ENCODE measurements at regions not wholly inside any gene's neighbourhood (a gene's known extent, or its start where the extent isn't known, plus 50 kb on each side); places are given as distances from the start of the nearest gene placed in this dataset.
A peak's percentile ranks its signal among the peaks of the same experiment; 100 is the strongest.

- Histone ChIP-seq H3K4me3 (no peak overlapping the region), H3K27ac (no peak overlapping the region), H3K4me1 (replicated peaks in 1 of 2) (no peaks in the 10 kb centered on the region)
- no peak for ATAC-seq (replicated peaks in 6 of 8)
- WGBS, 10 experiments = 29 to 67% methylated on average over 1 of the region's 2 CpGs; no CpG with 5 or more reads in 8 of the 10 experiments
- in situ Hi-C loops (cut with MboI; ENCODE audit: low pct_unique_long_range_greater_than_20kb in 2 of 9, low sequenced_read_pairs in 9 of 9, unreplicated experiment in 9 of 9) = no loop called here
Measured at GRCh38 chrX:138534410-138534809, 177.1 kb downstream of the FGF13 start.

GRCh38 chrX:138519296-138519695 is 192.2 kb downstream of the FGF13 start:
- H3K4me3 ChIP-seq = no peak overlapping the region

GRCh38 chrX:138504273-138504672 is 207.2 kb downstream of the FGF13 start:
- in situ Hi-C loops (cut with MboI; ENCODE audit: low pct_unique_long_range_greater_than_20kb in 2 of 9, low sequenced_read_pairs in 9 of 9, unreplicated experiment in 9 of 9) = no loop called here
- peak in 1 of 8 experiments; percentile 24 for ATAC-seq (replicated peaks in 6 of 8)
- WGBS, 10 experiments = 0 to 100% (median 50%) methylated on average over 1 to 3 of the region's 3 CpGs; no CpG with 5 or more reads in 2 of the 10 experiments
- Histone ChIP-seq H3K4me3 (no peak overlapping the region), H3K4me1 (replicated peaks in 1 of 2) (no peaks in the 10 kb centered on the region), H3K27ac (no peak overlapping the region)

More at GRCh38 chrX:138519296-138519695, 192.2 kb downstream of the FGF13 start:
- peak in 6 of 8 experiments; percentile 43 to 100 (median 100) for ATAC-seq (replicated peaks in 6 of 8)
- in situ Hi-C loops (cut with MboI; ENCODE audit: low pct_unique_long_range_greater_than_20kb in 2 of 9, low sequenced_read_pairs in 9 of 9, unreplicated experiment in 9 of 9) = no loop called here
- Histone ChIP-seq H3K27ac (peak overlapping the region in 1 of 2 donors; percentile 56), H3K4me1 (replicated peaks in 1 of 2) (peaks cover 9 to 16% of the 10 kb centered on the region in 2 donors)
- WGBS, 10 experiments = 0% methylated on average over 1 to 2 of the region's 2 CpGs; no CpG with 5 or more reads in 8 of the 10 experiments

- H3K27ac ChIP-seq = no peak overlapping the region
- in situ Hi-C loops (cut with MboI; ENCODE audit: low pct_unique_long_range_greater_than_20kb in 2 of 9, low sequenced_read_pairs in 9 of 9, unreplicated experiment in 9 of 9) = no loop called here
- 38 to 93% (median 45%) methylated on average over 2 to 3 of the region's 3 CpGs; no CpG with 5 or more reads in 7 of the 10 experiments for WGBS, 10 experiments
- H3K4me1 ChIP-seq (replicated peaks in 1 of 2) = no peaks in the 10 kb centered on the region
- no peak for ATAC-seq (replicated peaks in 6 of 8)
- H3K4me3 ChIP-seq = no peak overlapping the region
Measured at GRCh38 chrX:138492371-138492770, 219.1 kb downstream of the FGF13 start.

GRCh38 chrX:138487866-138488265 is 223.7 kb downstream of the FGF13 start:
- no peak overlapping the region for H3K27ac ChIP-seq
- no peaks in the 10 kb centered on the region for H3K4me1 ChIP-seq (replicated peaks in 1 of 2)
- WGBS, 10 experiments = 58 to 96% methylated on average over 4 to 6 of the region's 6 CpGs; no CpG with 5 or more reads in 8 of the 10 experiments
- no peak for ATAC-seq (replicated peaks in 6 of 8)
- H3K4me3 ChIP-seq = no peak overlapping the region
- in situ Hi-C loops (cut with MboI; ENCODE audit: low pct_unique_long_range_greater_than_20kb in 2 of 9, low sequenced_read_pairs in 9 of 9, unreplicated experiment in 9 of 9) = no loop called here

GRCh38 chrX:138485767-138486166 is 225.8 kb downstream of the FGF13 start:
- Histone ChIP-seq H3K4me1 (replicated peaks in 1 of 2) (no peaks in the 10 kb centered on the region), H3K4me3 (no peak overlapping the region), H3K27ac (no peak overlapping the region)
- in situ Hi-C loops (cut with MboI; ENCODE audit: low pct_unique_long_range_greater_than_20kb in 2 of 9, low sequenced_read_pairs in 9 of 9, unreplicated experiment in 9 of 9) = no loop called here
- no peak for ATAC-seq (replicated peaks in 6 of 8)
- WGBS, 10 experiments = 0% methylated on average over 1 of the region's 1 CpG; no CpG with 5 or more reads in 9 of the 10 experiments

- ATAC-seq (replicated peaks in 6 of 8) = no peak
- Histone ChIP-seq H3K27ac (no peak overlapping the region), H3K4me3 (no peak overlapping the region), H3K4me1 (replicated peaks in 1 of 2) (no peaks in the 10 kb centered on the region)
- 71 to 83% methylated on average over 1 to 2 of the region's 2 CpGs; no CpG with 5 or more reads in 8 of the 10 experiments for WGBS, 10 experiments
- in situ Hi-C loops (cut with MboI; ENCODE audit: low pct_unique_long_range_greater_than_20kb in 2 of 9, low sequenced_read_pairs in 9 of 9, unreplicated experiment in 9 of 9) = no loop called here
Measured at GRCh38 chrX:138485224-138485623, 226.3 kb downstream of the FGF13 start.

- in situ Hi-C loops (cut with MboI; ENCODE audit: low pct_unique_long_range_greater_than_20kb in 2 of 9, low sequenced_read_pairs in 9 of 9, unreplicated experiment in 9 of 9) = no loop called here
- Histone ChIP-seq H3K4me3 (no peak overlapping the region), H3K4me1 (replicated peaks in 1 of 2) (no peaks in the 10 kb centered on the region), H3K27ac (no peak overlapping the region)
- ATAC-seq (replicated peaks in 6 of 8) = no peak
- WGBS, 10 experiments = 0 to 100% (median 65%) methylated on average over 1 of the region's 1 CpG; no CpG with 5 or more reads in 6 of the 10 experiments
Measured at GRCh38 chrX:138484451-138484850, 227.1 kb downstream of the FGF13 start.

- Histone ChIP-seq H3K4me1 (replicated peaks in 1 of 2) (no peaks in the 10 kb centered on the region), H3K27ac (no peak overlapping the region), H3K4me3 (no peak overlapping the region)
- WGBS, 10 experiments = 0 to 100% (median 53%) methylated on average over 1 to 2 of the region's 3 CpGs; no CpG with 5 or more reads in 6 of the 10 experiments
- no peak for ATAC-seq (replicated peaks in 6 of 8)
- in situ Hi-C loops (cut with MboI; ENCODE audit: low pct_unique_long_range_greater_than_20kb in 2 of 9, low sequenced_read_pairs in 9 of 9, unreplicated experiment in 9 of 9) = no loop called here
Measured at GRCh38 chrX:138481649-138482048, 229.9 kb downstream of the FGF13 start.

- Histone ChIP-seq H3K4me3 (no peak overlapping the region), H3K4me1 (replicated peaks in 1 of 2) (no peaks in the 10 kb centered on the region), H3K27ac (no peak overlapping the region)
- WGBS, 10 experiments = 42 to 80% (median 63%) methylated on average over 1 to 2 of the region's 4 CpGs; no CpG with 5 or more reads in 7 of the 10 experiments
- in situ Hi-C loops (cut with MboI; ENCODE audit: low pct_unique_long_range_greater_than_20kb in 2 of 9, low sequenced_read_pairs in 9 of 9, unreplicated experiment in 9 of 9) = no loop called here
- ATAC-seq (replicated peaks in 6 of 8) = no peak
Measured at GRCh38 chrX:138463476-138463875, 248.0 kb downstream of the FGF13 start.
